ENCODE measurements at regions not wholly inside any gene's neighbourhood (a gene's known extent, or its start where the extent isn't known, plus 50 kb on each side); places are given as distances from the start of the nearest gene placed in this dataset.
"Not testable (repeated sequence)": the region's sequence is repeated elsewhere in the genome, so short reads cannot be mapped to it uniquely, and the experiment has no call there.

GRCh38 chr12:131443019-131444000 is 267.6 kb upstream of the SFSWAP start:
- Histone ChIP-seq H3K27me3 (no peaks in the 10 kb centered on the region), H3K9me3 (no peaks in the 10 kb centered on the region), H3K27ac (no peak overlapping the region), H3K4me1 (no peaks in the 10 kb centered on the region), H3K36me3 (no peaks in the 10 kb centered on the region), H3K4me3 (no peak overlapping the region)
- TF ChIP-seq CTCF (IDR thresholded peaks at IDR 0.05) = no peak
- no peak for ATAC-seq
- intact Hi-C loops (cut with DNase I) = no loop called here
- no peak for DNase-seq

- H3K4me1 ChIP-seq = no peaks in the 10 kb centered on the region
- no peak overlapping the region for H3K27ac ChIP-seq
- intact Hi-C loops (cut with DNase I) = no loop called here
- H3K36me3 ChIP-seq = no peaks in the 10 kb centered on the region
- no peaks in the 10 kb centered on the region for H3K9me3 ChIP-seq
- H3K4me3 ChIP-seq = no peak overlapping the region
- no peaks in the 10 kb centered on the region for H3K27me3 ChIP-seq
- no peak for TF ChIP-seq CTCF (IDR thresholded peaks at IDR 0.05)
- DNase-seq = peak; percentile 57
- ATAC-seq = peak; percentile 4
Measured at GRCh38 chr12:131444220-131445164, 266.4 kb upstream of the SFSWAP start.

GRCh38 chr12:131445184-131445774 is 265.6 kb upstream of the SFSWAP start:
- Histone ChIP-seq H3K27me3 (no peaks in the 10 kb centered on the region), H3K36me3 (no peaks in the 10 kb centered on the region), H3K4me3 (no peak overlapping the region), H3K4me1 (no peaks in the 10 kb centered on the region), H3K9me3 (peaks cover 4% of the 10 kb centered on the region), H3K27ac (no peak overlapping the region)
- ATAC-seq (no peak), DNase-seq (no peak)
- TF ChIP-seq CTCF (IDR thresholded peaks at IDR 0.05) = no peak
- intact Hi-C loops (cut with DNase I) = no loop called here

- Histone ChIP-seq H3K27ac (no peak overlapping the region), H3K4me3 (no peak overlapping the region), H3K9me3 (peaks cover 9% of the 10 kb centered on the region), H3K4me1 (no peaks in the 10 kb centered on the region), H3K36me3 (no peaks in the 10 kb centered on the region), H3K27me3 (no peaks in the 10 kb centered on the region)
- intact Hi-C loops (cut with DNase I) = no loop called here
- no peak for TF ChIP-seq CTCF (IDR thresholded peaks at IDR 0.05)
- DNase-seq = peak; percentile 18
- ATAC-seq = no peak
Measured at GRCh38 chr12:131445795-131446194, 265.1 kb upstream of the SFSWAP start.

- H3K4me3 ChIP-seq; ATAC-seq; intact Hi-C loops (cut with DNase I); H3K27me3 ChIP-seq; DNase-seq; H3K36me3 ChIP-seq; H3K27ac ChIP-seq; H3K4me1 ChIP-seq: not testable (repeated sequence)
- peaks cover 13% of the 10 kb centered on the region for H3K9me3 ChIP-seq
Measured at GRCh38 chr12:131447636-131448035, 263.3 kb upstream of the SFSWAP start.
